HEK293 (cell line): ENCODE measurements at regions not wholly inside any gene's neighbourhood (a gene's known extent, or its start where the extent isn't known, plus 50 kb on each side); places are given as distances from the start of the nearest gene placed in this dataset.

Experiments used
- TF ChIP-seq, protein P1 (sequence below): fragments of 450-650 bp; formaldehyde crosslinking; IDR thresholded peaks from 2 replicates; pipeline ENCODE4 v1.5.1; 2016; ENCODE audit warnings: missing biosample characterization, missing genetic modification characterization, low read depth
- TF ChIP-seq, protein P2 (sequence below): sonication (generic); formaldehyde crosslinking; IDR thresholded peaks from 2 replicates; pipeline ENCODE4 v1.8.1; 2022; ENCODE audit warnings: mild to moderate bottlenecking, moderate library complexity, missing genetic modification reagents
- TF ChIP-seq, protein P3 (sequence below): fragments of 450-650 bp; formaldehyde crosslinking; IDR thresholded peaks from 2 replicates; pipeline ENCODE4 v1.5.0; 2017; ENCODE audit warnings: missing biosample characterization, missing genetic modification characterization, borderline replicate concordance
- TF ChIP-seq, protein P4 (sequence below): fragments of 450-650 bp; formaldehyde crosslinking; IDR thresholded peaks from 2 replicates; pipeline ENCODE4 v1.5.1; 2016; ENCODE audit warnings: missing biosample characterization, missing genetic modification characterization
- TF ChIP-seq, protein P5 (sequence below): fragments of 450-650 bp; formaldehyde crosslinking; conservative IDR thresholded peaks from 2 replicates; pipeline ENCODE4 v1.5.1; 2016; ENCODE audit warnings: low read depth, missing biosample characterization, missing genetic modification characterization
- TF ChIP-seq, protein P6 (sequence below): fragments of 450-650 bp; formaldehyde crosslinking; IDR thresholded peaks from 2 replicates; pipeline ENCODE4 v1.5.1; 2016; ENCODE audit warnings: missing biosample characterization, missing genetic modification characterization, borderline replicate concordance

DNA sequence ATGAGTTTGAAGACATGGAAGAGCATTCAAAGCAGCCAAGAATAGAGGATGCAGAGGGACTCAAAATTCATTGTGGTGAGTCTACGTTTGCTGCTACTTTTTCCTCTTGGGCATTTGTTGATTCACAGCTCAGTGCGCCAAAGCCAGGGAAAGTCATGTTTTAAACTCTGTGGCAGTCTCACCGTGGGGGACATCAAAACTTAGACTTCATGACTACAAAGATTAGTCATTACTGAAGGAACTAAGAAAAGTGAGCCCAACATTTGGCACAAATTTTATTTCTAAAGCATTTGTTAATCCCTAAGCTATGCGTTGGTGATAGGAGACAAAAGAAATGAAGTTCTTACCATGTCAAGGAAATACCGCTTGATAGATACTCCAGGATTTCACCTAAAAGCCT lies 73.7 kb upstream of the MTAP start:
- TF ChIP-seq, protein P1, sequence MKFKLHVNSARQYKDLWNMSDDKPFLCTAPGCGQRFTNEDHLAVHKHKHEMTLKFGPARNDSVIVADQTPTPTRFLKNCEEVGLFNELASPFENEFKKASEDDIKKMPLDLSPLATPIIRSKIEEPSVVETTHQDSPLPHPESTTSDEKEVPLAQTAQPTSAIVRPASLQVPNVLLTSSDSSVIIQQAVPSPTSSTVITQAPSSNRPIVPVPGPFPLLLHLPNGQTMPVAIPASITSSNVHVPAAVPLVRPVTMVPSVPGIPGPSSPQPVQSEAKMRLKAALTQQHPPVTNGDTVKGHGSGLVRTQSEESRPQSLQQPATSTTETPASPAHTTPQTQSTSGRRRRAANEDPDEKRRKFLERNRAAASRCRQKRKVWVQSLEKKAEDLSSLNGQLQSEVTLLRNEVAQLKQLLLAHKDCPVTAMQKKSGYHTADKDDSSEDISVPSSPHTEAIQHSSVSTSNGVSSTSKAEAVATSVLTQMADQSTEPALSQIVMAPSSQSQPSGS (tag by site-specific recombination) = no peak
- TF ChIP-seq, protein P2, sequence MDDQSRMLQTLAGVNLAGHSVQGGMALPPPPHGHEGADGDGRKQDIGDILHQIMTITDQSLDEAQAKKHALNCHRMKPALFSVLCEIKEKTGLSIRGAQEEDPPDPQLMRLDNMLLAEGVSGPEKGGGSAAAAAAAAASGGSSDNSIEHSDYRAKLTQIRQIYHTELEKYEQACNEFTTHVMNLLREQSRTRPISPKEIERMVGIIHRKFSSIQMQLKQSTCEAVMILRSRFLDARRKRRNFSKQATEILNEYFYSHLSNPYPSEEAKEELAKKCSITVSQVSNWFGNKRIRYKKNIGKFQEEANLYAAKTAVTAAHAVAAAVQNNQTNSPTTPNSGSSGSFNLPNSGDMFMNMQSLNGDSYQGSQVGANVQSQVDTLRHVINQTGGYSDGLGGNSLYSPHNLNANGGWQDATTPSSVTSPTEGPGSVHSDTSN = no peak
- TF ChIP-seq, protein P3, sequence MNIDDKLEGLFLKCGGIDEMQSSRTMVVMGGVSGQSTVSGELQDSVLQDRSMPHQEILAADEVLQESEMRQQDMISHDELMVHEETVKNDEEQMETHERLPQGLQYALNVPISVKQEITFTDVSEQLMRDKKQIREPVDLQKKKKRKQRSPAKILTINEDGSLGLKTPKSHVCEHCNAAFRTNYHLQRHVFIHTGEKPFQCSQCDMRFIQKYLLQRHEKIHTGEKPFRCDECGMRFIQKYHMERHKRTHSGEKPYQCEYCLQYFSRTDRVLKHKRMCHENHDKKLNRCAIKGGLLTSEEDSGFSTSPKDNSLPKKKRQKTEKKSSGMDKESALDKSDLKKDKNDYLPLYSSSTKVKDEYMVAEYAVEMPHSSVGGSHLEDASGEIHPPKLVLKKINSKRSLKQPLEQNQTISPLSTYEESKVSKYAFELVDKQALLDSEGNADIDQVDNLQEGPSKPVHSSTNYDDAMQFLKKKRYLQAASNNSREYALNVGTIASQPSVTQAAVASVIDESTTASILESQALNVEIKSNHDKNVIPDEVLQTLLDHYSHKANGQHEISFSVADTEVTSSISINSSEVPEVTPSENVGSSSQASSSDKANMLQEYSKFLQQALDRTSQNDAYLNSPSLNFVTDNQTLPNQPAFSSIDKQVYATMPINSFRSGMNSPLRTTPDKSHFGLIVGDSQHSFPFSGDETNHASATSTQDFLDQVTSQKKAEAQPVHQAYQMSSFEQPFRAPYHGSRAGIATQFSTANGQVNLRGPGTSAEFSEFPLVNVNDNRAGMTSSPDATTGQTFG (tag by site-specific recombination) = no peak
- TF ChIP-seq, protein P4, sequence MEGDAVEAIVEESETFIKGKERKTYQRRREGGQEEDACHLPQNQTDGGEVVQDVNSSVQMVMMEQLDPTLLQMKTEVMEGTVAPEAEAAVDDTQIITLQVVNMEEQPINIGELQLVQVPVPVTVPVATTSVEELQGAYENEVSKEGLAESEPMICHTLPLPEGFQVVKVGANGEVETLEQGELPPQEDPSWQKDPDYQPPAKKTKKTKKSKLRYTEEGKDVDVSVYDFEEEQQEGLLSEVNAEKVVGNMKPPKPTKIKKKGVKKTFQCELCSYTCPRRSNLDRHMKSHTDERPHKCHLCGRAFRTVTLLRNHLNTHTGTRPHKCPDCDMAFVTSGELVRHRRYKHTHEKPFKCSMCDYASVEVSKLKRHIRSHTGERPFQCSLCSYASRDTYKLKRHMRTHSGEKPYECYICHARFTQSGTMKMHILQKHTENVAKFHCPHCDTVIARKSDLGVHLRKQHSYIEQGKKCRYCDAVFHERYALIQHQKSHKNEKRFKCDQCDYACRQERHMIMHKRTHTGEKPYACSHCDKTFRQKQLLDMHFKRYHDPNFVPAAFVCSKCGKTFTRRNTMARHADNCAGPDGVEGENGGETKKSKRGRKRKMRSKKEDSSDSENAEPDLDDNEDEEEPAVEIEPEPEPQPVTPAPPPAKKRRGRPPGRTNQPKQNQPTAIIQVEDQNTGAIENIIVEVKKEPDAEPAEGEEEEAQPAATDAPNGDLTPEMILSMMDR (tag by site-specific recombination) = no peak
- TF ChIP-seq, protein P5, sequence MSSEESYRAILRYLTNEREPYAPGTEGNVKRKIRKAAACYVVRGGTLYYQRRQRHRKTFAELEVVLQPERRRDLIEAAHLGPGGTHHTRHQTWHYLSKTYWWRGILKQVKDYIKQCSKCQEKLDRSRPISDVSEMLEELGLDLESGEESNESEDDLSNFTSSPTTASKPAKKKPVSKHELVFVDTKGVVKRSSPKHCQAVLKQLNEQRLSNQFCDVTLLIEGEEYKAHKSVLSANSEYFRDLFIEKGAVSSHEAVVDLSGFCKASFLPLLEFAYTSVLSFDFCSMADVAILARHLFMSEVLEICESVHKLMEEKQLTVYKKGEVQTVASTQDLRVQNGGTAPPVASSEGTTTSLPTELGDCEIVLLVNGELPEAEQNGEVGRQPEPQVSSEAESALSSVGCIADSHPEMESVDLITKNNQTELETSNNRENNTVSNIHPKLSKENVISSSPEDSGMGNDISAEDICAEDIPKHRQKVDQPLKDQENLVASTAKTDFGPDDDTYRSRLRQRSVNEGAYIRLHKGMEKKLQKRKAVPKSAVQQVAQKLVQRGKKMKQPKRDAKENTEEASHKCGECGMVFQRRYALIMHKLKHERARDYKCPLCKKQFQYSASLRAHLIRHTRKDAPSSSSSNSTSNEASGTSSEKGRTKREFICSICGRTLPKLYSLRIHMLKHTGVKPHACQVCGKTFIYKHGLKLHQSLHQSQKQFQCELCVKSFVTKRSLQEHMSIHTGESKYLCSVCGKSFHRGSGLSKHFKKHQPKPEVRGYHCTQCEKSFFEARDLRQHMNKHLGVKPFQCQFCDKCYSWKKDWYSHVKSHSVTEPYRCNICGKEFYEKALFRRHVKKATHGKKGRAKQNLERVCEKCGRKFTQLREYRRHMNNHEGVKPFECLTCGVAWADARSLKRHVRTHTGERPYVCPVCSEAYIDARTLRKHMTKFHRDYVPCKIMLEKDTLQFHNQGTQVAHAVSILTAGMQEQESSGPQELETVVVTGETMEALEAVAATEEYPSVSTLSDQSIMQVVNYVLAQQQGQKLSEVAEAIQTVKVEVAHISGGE (tag by site-specific recombination) = no peak
- TF ChIP-seq, protein P6, sequence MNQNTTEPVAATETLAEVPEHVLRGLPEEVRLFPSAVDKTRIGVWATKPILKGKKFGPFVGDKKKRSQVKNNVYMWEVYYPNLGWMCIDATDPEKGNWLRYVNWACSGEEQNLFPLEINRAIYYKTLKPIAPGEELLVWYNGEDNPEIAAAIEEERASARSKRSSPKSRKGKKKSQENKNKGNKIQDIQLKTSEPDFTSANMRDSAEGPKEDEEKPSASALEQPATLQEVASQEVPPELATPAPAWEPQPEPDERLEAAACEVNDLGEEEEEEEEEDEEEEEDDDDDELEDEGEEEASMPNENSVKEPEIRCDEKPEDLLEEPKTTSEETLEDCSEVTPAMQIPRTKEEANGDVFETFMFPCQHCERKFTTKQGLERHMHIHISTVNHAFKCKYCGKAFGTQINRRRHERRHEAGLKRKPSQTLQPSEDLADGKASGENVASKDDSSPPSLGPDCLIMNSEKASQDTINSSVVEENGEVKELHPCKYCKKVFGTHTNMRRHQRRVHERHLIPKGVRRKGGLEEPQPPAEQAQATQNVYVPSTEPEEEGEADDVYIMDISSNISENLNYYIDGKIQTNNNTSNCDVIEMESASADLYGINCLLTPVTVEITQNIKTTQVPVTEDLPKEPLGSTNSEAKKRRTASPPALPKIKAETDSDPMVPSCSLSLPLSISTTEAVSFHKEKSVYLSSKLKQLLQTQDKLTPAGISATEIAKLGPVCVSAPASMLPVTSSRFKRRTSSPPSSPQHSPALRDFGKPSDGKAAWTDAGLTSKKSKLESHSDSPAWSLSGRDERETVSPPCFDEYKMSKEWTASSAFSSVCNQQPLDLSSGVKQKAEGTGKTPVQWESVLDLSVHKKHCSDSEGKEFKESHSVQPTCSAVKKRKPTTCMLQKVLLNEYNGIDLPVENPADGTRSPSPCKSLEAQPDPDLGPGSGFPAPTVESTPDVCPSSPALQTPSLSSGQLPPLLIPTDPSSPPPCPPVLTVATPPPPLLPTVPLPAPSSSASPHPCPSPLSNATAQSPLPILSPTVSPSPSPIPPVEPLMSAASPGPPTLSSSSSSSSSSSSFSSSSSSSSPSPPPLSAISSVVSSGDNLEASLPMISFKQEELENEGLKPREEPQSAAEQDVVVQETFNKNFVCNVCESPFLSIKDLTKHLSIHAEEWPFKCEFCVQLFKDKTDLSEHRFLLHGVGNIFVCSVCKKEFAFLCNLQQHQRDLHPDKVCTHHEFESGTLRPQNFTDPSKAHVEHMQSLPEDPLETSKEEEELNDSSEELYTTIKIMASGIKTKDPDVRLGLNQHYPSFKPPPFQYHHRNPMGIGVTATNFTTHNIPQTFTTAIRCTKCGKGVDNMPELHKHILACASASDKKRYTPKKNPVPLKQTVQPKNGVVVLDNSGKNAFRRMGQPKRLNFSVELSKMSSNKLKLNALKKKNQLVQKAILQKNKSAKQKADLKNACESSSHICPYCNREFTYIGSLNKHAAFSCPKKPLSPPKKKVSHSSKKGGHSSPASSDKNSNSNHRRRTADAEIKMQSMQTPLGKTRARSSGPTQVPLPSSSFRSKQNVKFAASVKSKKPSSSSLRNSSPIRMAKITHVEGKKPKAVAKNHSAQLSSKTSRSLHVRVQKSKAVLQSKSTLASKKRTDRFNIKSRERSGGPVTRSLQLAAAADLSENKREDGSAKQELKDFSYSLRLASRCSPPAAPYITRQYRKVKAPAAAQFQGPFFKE (tag by site-specific recombination) = no peak
